Motor neuron (in vitro differentiated cells): ENCODE measurements at regions not wholly inside any gene's neighbourhood (a gene's known extent, or its start where the extent isn't known, plus 50 kb on each side); places are given as distances from the start of the nearest gene placed in this dataset.

Source experiments
- ATAC-seq, 8 experiments: fragments of 200-7000 bp; cut with Tn5 transposase; replicated peaks in 6 of 8; 2 replicates each; pipeline ENCODE4 v1.8.0; 2021; ENCODE audit warnings: mild to moderate bottlenecking in 8 of 8, moderate library complexity in 8 of 8
- H3K27ac ChIP-seq, 2 donors: fragments of 250-450 bp; sonication (Bioruptor Pico); 2 replicates each; pipeline ENCODE4 v1.9.0; 2021; ENCODE audit warnings: antibody characterized with exemption in 2 of 2, mild to moderate bottlenecking in 2 of 2, moderate library complexity in 1 of 2
- H3K4me1 ChIP-seq, 2 donors: fragments of 250-450 bp; sonication (Bioruptor Pico); replicated peaks in 1 of 2; 2 replicates each; pipeline ENCODE4 v1.6.1; 2021; ENCODE audit warnings: antibody characterized with exemption in 2 of 2, mild to moderate bottlenecking in 2 of 2, moderate library complexity in 1 of 2
- H3K4me3 ChIP-seq, 5 donors: fragments of 250-450 bp; sonication (Bioruptor Pico); 2 replicates each; pipeline ENCODE4 v1.9.0; 2021; ENCODE audit warnings: antibody characterized with exemption in 5 of 5, mild to moderate bottlenecking in 5 of 5, moderate library complexity in 4 of 5
- WGBS, 10 experiments: fragments of 450-650 bp; shearing (Covaris generic); methylation state at CpG; one replicate each; pipeline ENCODE4 v1.0.0; 2022; 5-methylcytosine and 5-hydroxymethylcytosine counted together
- in situ Hi-C, 9 experiments: fragments of 400-800 bp; cut with MboI; loops; one replicate each; pipeline ENCODE4 v1.15.0; 2021; ENCODE audit warnings: low sequenced_read_pairs in 9 of 9, low pct_unique_long_range_greater_than_20kb in 2 of 9; ENCODE audit not compliant: unreplicated experiment in 9 of 9

GRCh38 chr3:148389916-148390315 lies 307.8 kb upstream of the AGTR1 start:
- H3K4me3 ChIP-seq = no peak overlapping the region
- 37 to 86% (median 73%) methylated on average over 2 to 4 of the region's 4 CpGs; no CpG with 5 or more reads in 1 of the 10 experiments for WGBS, 10 experiments
- no peaks in the 10 kb centered on the region for H3K4me1 ChIP-seq
- no peak for ATAC-seq
- in situ Hi-C loops = loop anchor here in 6 of 9 experiments (10.0 to 25.0 kb wide), 4 partner anchors 75 to 547 kb away; no protein-coding TSS in a partner anchor
- no peak overlapping the region for H3K27ac ChIP-seq

DNA sequence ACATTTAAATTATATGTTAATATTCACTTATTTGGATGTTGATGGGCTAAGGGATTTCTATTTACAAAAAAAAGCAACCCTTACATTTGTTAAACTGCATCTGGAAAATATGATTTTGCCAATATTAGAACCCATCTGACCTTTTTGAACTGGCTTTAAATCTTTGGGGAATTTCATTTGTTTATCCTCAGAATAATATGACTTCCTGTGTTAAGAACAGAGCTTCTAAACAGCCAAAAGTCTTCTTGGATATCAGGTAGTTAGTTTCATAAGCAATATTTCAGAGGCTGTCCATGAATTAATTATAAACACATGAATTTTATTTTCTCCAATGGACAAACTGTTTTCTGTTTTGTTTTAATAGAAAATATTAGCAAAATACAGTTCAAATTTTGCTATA lies 301.9 kb upstream of the AGTR1 start:
- H3K4me3 ChIP-seq = no peak overlapping the region
- H3K27ac ChIP-seq = no peak overlapping the region
- in situ Hi-C loops = loop anchor here in 6 of 9 experiments (25.0 kb wide), 3 partner anchors 241 to 541 kb away; no protein-coding TSS in a partner anchor
- H3K4me1 ChIP-seq = no peaks in the 10 kb centered on the region
- ATAC-seq = no peak

DNA sequence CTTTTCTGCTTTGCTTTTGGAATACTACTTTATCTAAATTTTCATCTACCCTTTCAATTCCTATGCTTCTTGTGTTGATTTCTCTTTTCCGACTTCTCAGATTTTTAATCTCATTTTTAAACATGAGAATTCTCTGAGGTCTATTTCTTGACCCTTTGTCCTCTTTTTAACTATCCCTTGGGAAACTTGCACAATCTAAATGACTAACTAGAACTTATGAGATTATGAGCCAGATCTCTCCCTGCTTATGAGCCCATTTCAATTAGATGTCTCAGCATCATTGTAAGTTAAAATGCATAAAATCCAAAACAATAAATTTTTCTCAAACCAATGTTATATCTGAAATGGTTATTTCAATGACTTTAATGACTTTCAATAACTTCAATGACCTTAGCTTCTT lies 296.9 kb upstream of the AGTR1 start:
- no peaks in the 10 kb centered on the region for H3K4me1 ChIP-seq
- in situ Hi-C loops = no loop called here
- no peak overlapping the region for H3K4me3 ChIP-seq
- WGBS, 10 experiments = 67 to 100% (median 84%) methylated on average over 1 of the region's 1 CpG; no CpG with 5 or more reads in 2 of the 10 experiments
- H3K27ac ChIP-seq = no peak overlapping the region
- no peak for ATAC-seq

DNA sequence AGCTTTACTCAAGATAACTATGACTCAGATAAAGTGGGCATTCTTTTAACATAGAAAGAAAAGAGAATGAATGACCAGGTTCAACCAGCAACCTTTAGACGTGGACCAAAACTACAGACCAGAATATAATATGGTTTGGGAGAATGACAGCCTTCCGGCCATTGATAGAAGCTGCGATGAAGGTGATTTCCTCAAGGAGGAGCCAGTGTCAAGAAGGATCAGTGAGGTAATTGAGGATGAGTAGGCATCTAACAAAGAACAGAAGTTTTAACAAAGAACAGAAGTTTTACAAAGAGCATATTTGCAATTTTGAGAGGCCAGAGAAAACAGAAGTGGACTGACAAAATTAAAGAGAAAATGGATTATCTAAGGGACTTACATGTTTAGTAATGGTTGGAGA lies 289.0 kb upstream of the AGTR1 start:
- in situ Hi-C loops = no loop called here

DNA sequence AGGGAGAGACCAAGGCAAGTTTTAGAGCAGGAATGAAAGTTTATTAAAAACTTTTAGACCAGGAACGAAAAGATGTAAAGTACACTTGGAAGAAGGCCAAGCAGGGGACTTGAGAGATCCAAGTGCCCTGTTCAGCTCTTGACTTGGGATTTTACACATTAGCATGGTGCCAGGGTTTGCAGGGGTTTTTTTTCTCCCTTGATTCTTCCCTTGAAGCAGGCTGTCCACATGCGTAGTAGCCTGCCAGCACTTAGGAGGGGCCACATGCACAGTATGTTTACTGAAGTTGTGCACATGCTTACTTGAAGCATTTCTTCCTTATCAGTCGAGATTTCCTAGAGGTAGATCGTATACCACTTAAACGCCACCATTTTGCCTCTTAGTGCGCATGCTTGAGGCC lies 277.5 kb upstream of the AGTR1 start:
- no peak for ATAC-seq
- 31 to 100% (median 84%) methylated on average over 1 to 5 of the region's 6 CpGs; no CpG with 5 or more reads in 3 of the 10 experiments for WGBS, 10 experiments
- in situ Hi-C loops = no loop called here
- H3K4me1 ChIP-seq = no peaks in the 10 kb centered on the region
- H3K4me3 ChIP-seq = no peak overlapping the region
- H3K27ac ChIP-seq = no peak overlapping the region

More for the DNA sequence above, 289.0 kb upstream of the AGTR1 start:
- WGBS, 10 experiments = 50 to 94% (median 80%) methylated on average over 2 to 3 of the region's 3 CpGs
- ATAC-seq = no peak
- Histone ChIP-seq H3K27ac (no peak overlapping the region), H3K4me1 (no peaks in the 10 kb centered on the region), H3K4me3 (no peak overlapping the region)

DNA sequence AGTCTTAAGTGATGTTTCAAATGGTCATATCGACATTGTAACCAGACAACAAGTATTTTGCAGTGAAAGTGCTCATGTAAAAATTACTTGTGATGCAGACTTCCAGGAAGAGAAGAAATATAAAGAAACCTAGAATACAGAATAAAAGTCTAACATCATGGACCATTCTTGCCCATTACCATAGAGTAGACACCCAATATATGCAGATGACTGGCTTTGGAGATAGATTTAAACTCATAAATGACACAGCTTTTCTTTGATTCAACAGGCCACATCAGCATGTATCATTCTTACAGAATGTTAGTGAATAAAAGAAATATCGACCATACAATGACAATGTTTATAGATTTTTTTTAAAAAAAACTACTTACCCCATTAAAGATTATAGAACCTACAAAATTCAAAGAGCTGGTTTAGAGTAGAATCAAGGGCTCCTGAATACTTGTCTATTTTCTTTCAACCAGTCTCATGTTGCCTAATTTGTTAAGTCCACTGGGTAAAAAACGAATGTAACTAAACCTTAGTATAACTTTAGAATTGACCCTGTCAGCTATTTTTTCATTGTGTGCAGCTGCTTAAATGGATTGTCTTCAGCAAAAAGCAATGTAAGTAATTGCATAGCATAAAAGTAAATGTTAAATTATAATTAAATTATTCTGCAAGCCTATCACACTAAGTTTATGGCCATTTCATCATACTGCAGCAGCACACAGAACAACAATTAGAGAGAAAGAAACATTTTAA lies 268.7 kb upstream of the AGTR1 start:
- H3K4me1 ChIP-seq = no peaks in the 10 kb centered on the region
- no peak overlapping the region for H3K27ac ChIP-seq
- peak in 2 of 8 experiments; percentile 75 to 77 for ATAC-seq
- in situ Hi-C loops = no loop called here
- no peak overlapping the region for H3K4me3 ChIP-seq
- WGBS, 10 experiments = 23 to 89% (median 80%) methylated on average over 1 to 3 of the region's 3 CpGs

- in situ Hi-C loops = no loop called here
- Histone ChIP-seq H3K4me3 (no peak overlapping the region), H3K27ac (no peak overlapping the region), H3K4me1 (no peaks in the 10 kb centered on the region)
- 26 to 92% (median 78%) methylated on average over 1 to 2 of the region's 2 CpGs; no CpG with 5 or more reads in 1 of the 10 experiments for WGBS, 10 experiments
- ATAC-seq = no peak
These were observed 264.0 kb upstream of the AGTR1 start for GRCh38 chr3:148433665-148434064.

DNA sequence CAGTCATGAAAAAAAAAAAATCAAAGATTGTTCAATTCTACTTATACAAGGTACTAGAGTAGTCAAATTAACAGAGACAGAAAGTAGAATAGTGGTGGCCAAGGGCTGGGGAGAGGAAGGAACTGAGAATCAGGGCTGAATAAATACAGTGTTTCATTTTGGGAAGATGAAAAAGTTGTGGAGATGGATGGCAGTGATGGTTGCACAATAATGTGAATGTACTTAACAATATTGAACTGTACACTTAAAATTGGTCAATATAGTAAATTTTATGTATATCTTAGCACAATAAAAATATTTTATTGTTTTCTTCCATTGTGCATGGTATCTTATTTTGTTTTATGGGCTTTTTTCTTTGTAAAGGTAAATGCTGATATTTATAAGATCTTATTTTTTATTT lies 262.2 kb upstream of the AGTR1 start:
- ATAC-seq = no peak
- no peak overlapping the region for H3K27ac ChIP-seq
- in situ Hi-C loops = no loop called here
- no peak overlapping the region for H3K4me3 ChIP-seq
- no peaks in the 10 kb centered on the region for H3K4me1 ChIP-seq

- no peak overlapping the region for H3K4me3 ChIP-seq
- H3K27ac ChIP-seq = no peak overlapping the region
- no peaks in the 10 kb centered on the region for H3K4me1 ChIP-seq
- 24 to 100% (median 70%) methylated on average over 1 to 3 of the region's 3 CpGs; no CpG with 5 or more reads in 1 of the 10 experiments for WGBS, 10 experiments
- peak in 1 of 8 experiments; percentile 11 for ATAC-seq
- in situ Hi-C loops = no loop called here
These were observed 258.4 kb upstream of the AGTR1 start for GRCh38 chr3:148439254-148439822.

- Histone ChIP-seq H3K27ac (no peak overlapping the region), H3K4me1 (no peaks in the 10 kb centered on the region), H3K4me3 (no peak overlapping the region)
- ATAC-seq = no peak
- in situ Hi-C loops = no loop called here
- 8 to 100% (median 88%) methylated on average over 1 of the region's 1 CpG; no CpG with 5 or more reads in 3 of the 10 experiments for WGBS, 10 experiments
These were observed 256.5 kb upstream of the AGTR1 start for GRCh38 chr3:148441191-148441590.

GRCh38 chr3:148450819-148451218 lies 246.9 kb upstream of the AGTR1 start:
- ATAC-seq = no peak
- in situ Hi-C loops = loop anchor here in 1 of 9 experiments (25.0 kb wide), 2 partner anchors 186 to 261 kb away; no protein-coding TSS in a partner anchor
- Histone ChIP-seq H3K27ac (no peak overlapping the region), H3K4me3 (no peak overlapping the region), H3K4me1 (no peaks in the 10 kb centered on the region)
- WGBS, 10 experiments = 34 to 95% (median 72%) methylated on average over 2 to 5 of the region's 5 CpGs

DNA sequence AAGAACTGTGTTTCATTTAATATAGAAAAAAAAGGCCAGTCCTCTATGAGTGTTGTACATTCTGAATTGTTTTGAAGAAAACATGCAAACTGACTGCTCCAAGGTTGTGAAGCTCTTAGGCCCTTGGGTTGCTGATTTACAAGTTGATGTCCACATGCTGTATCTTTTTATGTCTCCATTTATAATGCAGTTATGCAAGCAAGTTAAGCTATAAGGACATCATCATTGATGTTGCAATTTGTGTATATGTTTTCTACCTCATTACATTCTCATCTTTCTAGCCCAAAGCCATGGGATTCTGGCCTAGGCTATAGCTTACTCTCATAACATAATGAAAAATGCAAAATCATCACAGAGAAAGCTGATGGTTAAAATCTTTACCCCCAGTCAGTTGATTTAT lies 245.7 kb upstream of the AGTR1 start:
- peak in 1 of 8 experiments; percentile 73 for ATAC-seq
- H3K4me3 ChIP-seq = no peak overlapping the region
- no peaks in the 10 kb centered on the region for H3K4me1 ChIP-seq
- in situ Hi-C loops = loop anchor here in 1 of 9 experiments (25.0 kb wide), 2 partner anchors 185 to 260 kb away; no protein-coding TSS in a partner anchor
- H3K27ac ChIP-seq = no peak overlapping the region

DNA sequence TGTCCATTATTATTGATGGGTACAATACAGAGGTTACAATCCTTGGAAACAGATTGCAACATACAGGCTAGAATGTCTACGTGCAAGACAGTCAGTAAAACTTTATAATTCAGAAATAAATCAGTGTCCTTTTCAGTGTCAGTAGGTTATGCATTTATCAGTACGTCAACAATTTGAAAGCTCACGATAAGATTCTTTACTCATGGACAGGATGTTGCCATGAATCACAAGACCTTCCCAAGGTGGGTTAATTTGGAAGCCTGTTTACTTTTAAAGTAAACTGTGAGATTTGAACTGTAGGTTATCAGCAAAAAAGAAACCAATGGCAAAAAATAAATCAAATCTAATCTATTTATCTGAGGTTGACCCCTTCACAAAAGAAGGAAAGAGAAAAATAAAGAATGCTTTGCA lies 243.9 kb upstream of the AGTR1 start:
- Histone ChIP-seq H3K4me3 (no peak overlapping the region), H3K4me1 (no peaks in the 10 kb centered on the region), H3K27ac (no peak overlapping the region)
- in situ Hi-C loops = loop anchor here in 1 of 9 experiments (25.0 kb wide), 2 partner anchors 184 to 259 kb away; no protein-coding TSS in a partner anchor
- WGBS, 10 experiments = 52 to 100% (median 77%) methylated on average over 1 to 3 of the region's 3 CpGs
- peak in 1 of 8 experiments; percentile 38 for ATAC-seq
